ENCODE measurements at regions not wholly inside any gene's neighbourhood (a gene's known extent, or its start where the extent isn't known, plus 50 kb on each side); places are given as distances from the start of the nearest gene placed in this dataset.

GRCh38 chr14:53638966-53639365 lies 317.7 kb downstream of the BMP4 start:
- DNase-seq (ENCODE audit: extremely low read depth in 1 of 4, low spot score in 3 of 4) (no peak), ATAC-seq (no peak), FAIRE-seq (no peak)
- POLR2A ChIA-PET = no interaction called here
- Histone ChIP-seq H3K79me2 (ENCODE audit: control insufficient read depth, insufficient read depth, low read length) (no peaks in the 10 kb centered on the region), H3K27ac (ENCODE audit: extremely low read depth, low read depth, low read length) (no peak overlapping the region), H3K4me2 (ENCODE audit: insufficient read depth, low read length) (no peak overlapping the region), H3K4me3 (no peak overlapping the region), H3K9me1 (ENCODE audit: control insufficient read depth, insufficient read depth, low read length) (no peaks in the 10 kb centered on the region), H3K9ac (ENCODE audit: insufficient read depth in 1 of 2, low read depth in 2 of 2, low read length in 2 of 2) (no peak overlapping the region), H3K27me3 (ENCODE audit: control insufficient read depth in 2 of 2, insufficient read depth in 2 of 2, low read length in 2 of 2) (no peaks in the 10 kb centered on the region), H4K20me1 (replicated peaks; ENCODE audit: control insufficient read depth, insufficient read depth, low read length) (no peaks in the 10 kb centered on the region), H3K4me1 (replicated peaks in 1 of 2; ENCODE audit: control insufficient read depth in 2 of 2, insufficient read depth in 2 of 2, low read length in 2 of 2) (no peaks in the 10 kb centered on the region), H3K9me3 (replicated peaks; ENCODE audit: control insufficient read depth, insufficient read depth, low read depth, low read length) (no peaks in the 10 kb centered on the region), H3K36me3 (ENCODE audit: control insufficient read depth, insufficient read depth, low read length) (no peaks in the 10 kb centered on the region), H2AFZ (ENCODE audit: low read depth, low read length) (no peak overlapping the region)
- 0% methylated on average over 1 of the region's 1 CpG for WGBS (ENCODE audit: insufficient coverage, low coverage, missing lambda C conversion rate)
- in situ Hi-C loops (cut with MboI) = no loop called here
- intact Hi-C loops (cut with micrococcal nuclease) = no loop called here
- no TSS peak for BruUV-seq (replicated peaks)
- CTCF ChIA-PET (ENCODE audit: low intra/inter-chr PET ratio) = no interaction called here
- TF ChIP-seq ZNF184 (CRISPR knock-in tag; IDR thresholded peaks at IDR 0.05) (no peak), IRF1 (CRISPR knock-in tag; IDR thresholded peaks at IDR 0.05; ENCODE audit: borderline replicate concordance) (no peak), ZNF551 (CRISPR knock-in tag; IDR thresholded peaks at IDR 0.05) (no peak), ATF1 (CRISPR knock-in tag; IDR thresholded peaks at IDR 0.05) (no peak), ATF1 (tag; IDR thresholded peaks at IDR 0.05) (no peak), NFIC (IDR thresholded peaks at IDR 0.05) (no peak), ZNF133 (CRISPR knock-in tag; IDR thresholded peaks at IDR 0.05) (no peak), SIRT6 (IDR thresholded peaks at IDR 0.05; ENCODE audit: low read depth, low read length) (no peak), MGA (IDR thresholded peaks at IDR 0.05) (no peak), FOXK2 (conservative IDR thresholded peaks at IDR 0.05 in 1 of 2, IDR thresholded peaks at IDR 0.05 in 1 of 2; ENCODE audit: low read depth in 2 of 2) (no peak), NR3C1 (CRISPR knock-in tag; IDR thresholded peaks at IDR 0.05) (no peak), CREB3 (tag; conservative IDR thresholded peaks at IDR 0.05; ENCODE audit: low read depth) (no peak)
